ENCODE measurements at regions not wholly inside any gene's neighbourhood (a gene's known extent, or its start where the extent isn't known, plus 50 kb on each side); places are given as distances from the start of the nearest gene placed in this dataset.

DNA sequence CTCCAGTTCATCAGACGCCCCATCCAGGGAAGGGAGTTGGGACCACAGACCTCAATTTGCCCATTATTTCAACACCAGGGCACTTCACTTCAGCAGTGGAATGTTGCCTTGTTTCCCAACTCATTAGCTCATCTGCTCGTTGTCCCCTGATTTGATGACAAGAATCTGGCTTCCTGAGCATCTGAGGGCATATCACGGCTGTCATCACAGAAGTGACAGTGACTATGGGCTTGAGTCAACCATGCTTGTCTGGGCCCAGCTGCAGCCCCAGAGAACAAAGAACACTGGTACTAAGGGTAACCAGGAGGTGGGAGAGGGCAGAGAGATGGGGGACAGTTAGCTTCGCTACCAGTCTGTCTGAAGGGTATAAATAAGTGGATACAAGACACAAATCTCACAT lies 266.0 kb upstream of the SDK2 start:
- TF ChIP-seq, protein P1, sequence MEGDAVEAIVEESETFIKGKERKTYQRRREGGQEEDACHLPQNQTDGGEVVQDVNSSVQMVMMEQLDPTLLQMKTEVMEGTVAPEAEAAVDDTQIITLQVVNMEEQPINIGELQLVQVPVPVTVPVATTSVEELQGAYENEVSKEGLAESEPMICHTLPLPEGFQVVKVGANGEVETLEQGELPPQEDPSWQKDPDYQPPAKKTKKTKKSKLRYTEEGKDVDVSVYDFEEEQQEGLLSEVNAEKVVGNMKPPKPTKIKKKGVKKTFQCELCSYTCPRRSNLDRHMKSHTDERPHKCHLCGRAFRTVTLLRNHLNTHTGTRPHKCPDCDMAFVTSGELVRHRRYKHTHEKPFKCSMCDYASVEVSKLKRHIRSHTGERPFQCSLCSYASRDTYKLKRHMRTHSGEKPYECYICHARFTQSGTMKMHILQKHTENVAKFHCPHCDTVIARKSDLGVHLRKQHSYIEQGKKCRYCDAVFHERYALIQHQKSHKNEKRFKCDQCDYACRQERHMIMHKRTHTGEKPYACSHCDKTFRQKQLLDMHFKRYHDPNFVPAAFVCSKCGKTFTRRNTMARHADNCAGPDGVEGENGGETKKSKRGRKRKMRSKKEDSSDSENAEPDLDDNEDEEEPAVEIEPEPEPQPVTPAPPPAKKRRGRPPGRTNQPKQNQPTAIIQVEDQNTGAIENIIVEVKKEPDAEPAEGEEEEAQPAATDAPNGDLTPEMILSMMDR (IDR thresholded peaks at IDR 0.05) = no peak
- no peak for TF ChIP-seq EZH2 (IDR thresholded peaks at IDR 0.05; ENCODE audit: borderline replicate concordance, insufficient read depth, low read depth, low read length, poor library complexity, severe bottlenecking)

Data from B cell (primary cell).